GM12892 (cell line): ENCODE measurements at regions not wholly inside any gene's neighbourhood (a gene's known extent, or its start where the extent isn't known, plus 50 kb on each side); places are given as distances from the start of the nearest gene placed in this dataset.

Source experiments
- POLR2AphosphoS5 ChIP-seq: IDR thresholded peaks from 2 replicates; pipeline ENCODE4 v1.6.1; 2011; ENCODE audit warnings: low read depth, low read length, control low read depth
- TAF1 ChIP-seq: IDR thresholded peaks from 2 replicates; pipeline ENCODE4 v1.6.1; 2011; ENCODE audit warnings: low read depth, mild to moderate bottlenecking, control low read depth, low read length, borderline replicate concordance

- no peak for TF ChIP-seq TAF1
- TF ChIP-seq POLR2AphosphoS5: no peak
Observed at GRCh38 chr12:91267039-91267438, 84.4 kb upstream of the DCN start.
